GM12878 (cell line): ENCODE measurements at regions not wholly inside any gene's neighbourhood (a gene's known extent, or its start where the extent isn't known, plus 50 kb on each side); places are given as distances from the start of the nearest gene placed in this dataset.

ENCODE experiments used
- BCL11A ChIP-seq: IDR thresholded peaks from 2 replicates; pipeline ENCODE4 v1.6.1; 2011; ENCODE audit warnings: low read depth, low read length
- CEBPZ ChIP-seq: fragments of 150-350 bp; IDR thresholded peaks from 2 replicates; pipeline ENCODE4 v1.6.1; 2016; ENCODE audit warnings: low read depth, low read length
- CTCF ChIP-seq, 3 experiments: IDR thresholded peaks in 2 of 3; conservative IDR thresholded peaks in 1 of 3; 2 replicates each; pipeline ENCODE4 v1.5.1; 2011; ENCODE audit warnings: low read depth in 3 of 3, low read length in 3 of 3, mild to moderate bottlenecking in 3 of 3, control low read depth in 2 of 3, moderate library complexity in 2 of 3, inconsistent platforms in 1 of 3, mixed read lengths in 1 of 3; ENCODE audit not compliant: control insufficient read depth in 2 of 3, insufficient read depth in 1 of 3; ENCODE audit errors: extremely low read depth in 1 of 3
- IRF3 ChIP-seq: fragments of 450-650 bp; IDR thresholded peaks from 2 replicates; pipeline ENCODE4 v1.6.1; 2014; ENCODE audit warnings: mild to moderate bottlenecking
- KDM1A ChIP-seq: fragments of 200-600 bp; sonication (generic); IDR thresholded peaks from 2 replicates; pipeline ENCODE4 v1.6.1; 2016; ENCODE audit warnings: borderline replicate concordance
- NRF1 ChIP-seq: conservative IDR thresholded peaks from 2 replicates; pipeline ENCODE4 v1.6.1; 2011; ENCODE audit warnings: mild to moderate bottlenecking, low read depth, low read length, improper control_type of control experiment
- POLR2A ChIP-seq: IDR thresholded peaks from 2 replicates; pipeline ENCODE4 v1.6.1; 2011; ENCODE audit warnings: low read depth, mild to moderate bottlenecking, low read length
- POLR2AphosphoS5 ChIP-seq: IDR thresholded peaks from 2 replicates; pipeline ENCODE4 v1.6.1; 2011; ENCODE audit warnings: mild to moderate bottlenecking, low read length, inconsistent platforms
- SIN3A ChIP-seq: IDR thresholded peaks from 2 replicates; pipeline ENCODE4 v1.6.1; 2012; ENCODE audit warnings: low read depth, low read length, improper control_type of control experiment
- USF2 ChIP-seq: IDR thresholded peaks from 2 replicates; pipeline ENCODE4 v1.6.1; 2011; ENCODE audit warnings: low read depth, low read length, improper control_type of control experiment, borderline replicate concordance

GRCh38 chr2:5898667-5899066 lies 206.5 kb downstream of the SOX11 start:
- TF ChIP-seq CTCF (IDR thresholded peaks at IDR 0.05 in 2 of 3, conservative IDR thresholded peaks at IDR 0.05 in 1 of 3; ENCODE audit: control insufficient read depth in 2 of 3, extremely low read depth in 1 of 3, insufficient read depth in 1 of 3, low read depth in 3 of 3, low read length in 3 of 3) (no peak), USF2 (no peak), BCL11A (no peak), POLR2AphosphoS5 (no peak), CEBPZ (no peak), POLR2A (no peak), SIN3A (no peak), IRF3 (no peak), NRF1 (no peak), KDM1A (no peak)
